MCF 10A (cell line): ENCODE measurements at regions not wholly inside any gene's neighbourhood (a gene's known extent, or its start where the extent isn't known, plus 50 kb on each side); places are given as distances from the start of the nearest gene placed in this dataset.

Experiments
- BruUV-seq: library from RNA; stranded (reverse); fragments of 400-500 nt; replicated peaks from 2 replicates; lab custom pipeline; 2021; lab: Mats Ljungman, UMichigan
- CTCF ChIA-PET: fragments of 300-600 bp; sonication (Branson Sonifier 250); formaldehyde crosslinking; extraction: SDS; loops from one replicate; lab custom pipeline; 2021; ENCODE audit warnings: antibody characterized with exemption, inconsistent platforms; lab: Yijun Ruan, JAX
- POLR2A ChIA-PET: fragments of 300-600, 350-650 bp; sonication (Branson Sonifier 250); formaldehyde crosslinking; extraction: SDS; loops from one replicate; lab custom pipeline; 2020; ENCODE audit warnings: antibody characterized with exemption, inconsistent platforms; lab: Yijun Ruan, JAX
- DNase-seq: peaks from one replicate; pipeline ENCODE4 v3.0.0-alpha.2; 2018; ENCODE audit not compliant: unreplicated experiment
- H3K27ac Mint-ChIP-seq: one replicate; pipeline ENCODE4 v1.8.0; 2022; ENCODE audit warnings: mild to moderate bottlenecking, low read depth, mixed read lengths; ENCODE audit not compliant: unreplicated experiment
- H3K27me3 Mint-ChIP-seq: one replicate; pipeline ENCODE4 v1.8.0; 2022; ENCODE audit warnings: mixed read lengths; ENCODE audit not compliant: insufficient read depth, unreplicated experiment
- H3K36me3 Mint-ChIP-seq: one replicate; pipeline ENCODE4 v1.8.0; 2022; ENCODE audit warnings: mild to moderate bottlenecking, moderate library complexity, mixed read lengths; ENCODE audit not compliant: insufficient read depth, unreplicated experiment
- H3K4me1 Mint-ChIP-seq: one replicate; pipeline ENCODE4 v1.8.0; 2022; ENCODE audit warnings: mixed read lengths; ENCODE audit not compliant: insufficient read depth, unreplicated experiment
- H3K4me3 Mint-ChIP-seq: one replicate; pipeline ENCODE4 v1.8.0; 2022; ENCODE audit warnings: mild to moderate bottlenecking, moderate library complexity, mixed read lengths; ENCODE audit not compliant: unreplicated experiment
- H3K9me3 Mint-ChIP-seq: one replicate; pipeline ENCODE4 v1.8.0; 2022; ENCODE audit warnings: mixed read lengths; ENCODE audit not compliant: unreplicated experiment
- CTCF ChIP-seq: fragments of 200-600 bp; IDR thresholded peaks from one replicate; pipeline ENCODE4 v1.8.0; 2022; ENCODE audit warnings: antibody characterized with exemption, mild to moderate bottlenecking; ENCODE audit not compliant: unreplicated experiment
- intact Hi-C: fragments of 100-400 bp; cut with micrococcal nuclease; formaldehyde crosslinking; loops from 2 replicates; pipeline ENCODE4 v1.14.1; 2022

- POLR2A ChIA-PET: interaction anchor here (0.6 kb wide), 1 partner anchor 69 kb away, joined by 4 read pairs; no protein-coding TSS in a partner anchor
- intact Hi-C loops: no loop called here
- H3K27me3 Mint-ChIP-seq: no peaks in the 10 kb centered on the region
- no peak overlapping the region for H3K27ac Mint-ChIP-seq
- peak; percentile 48 for DNase-seq
- BruUV-seq: no TSS peak
- CTCF ChIA-PET: no interaction called here
- no peaks in the 10 kb centered on the region for H3K9me3 Mint-ChIP-seq
- H3K4me3 Mint-ChIP-seq: no peak overlapping the region
- no peaks in the 10 kb centered on the region for H3K4me1 Mint-ChIP-seq
- H3K36me3 Mint-ChIP-seq: no peaks in the 10 kb centered on the region
- TF ChIP-seq CTCF: no peak
These were observed 1161.4 kb downstream of the OTOL1 start for GRCh38 chr3:162658003-162658402.

GRCh38 chr3:162665684-162666391 is 1169.2 kb downstream of the OTOL1 start:
- Mint-ChIP-seq H3K27me3 (no peaks in the 10 kb centered on the region), H3K9me3 (no peaks in the 10 kb centered on the region), H3K4me1 (peaks cover 11% of the 10 kb centered on the region), H3K27ac (no peak overlapping the region), H3K4me3 (no peak overlapping the region), H3K36me3 (no peaks in the 10 kb centered on the region)
- no TSS peak for BruUV-seq
- no peak for TF ChIP-seq CTCF
- intact Hi-C loops: no loop called here
- ChIA-PET CTCF (interaction anchor here (0.7 kb wide), 1 partner anchor 150 kb away, joined by 3 read pairs; no protein-coding TSS in a partner anchor), POLR2A (no interaction called here)
- no peak for DNase-seq

GRCh38 chr3:162666835-162667234 is 1170.2 kb downstream of the OTOL1 start:
- no peak for TF ChIP-seq CTCF
- Mint-ChIP-seq H3K9me3 (no peaks in the 10 kb centered on the region), H3K36me3 (no peaks in the 10 kb centered on the region), H3K27me3 (no peaks in the 10 kb centered on the region), H3K4me1 (peaks cover 16% of the 10 kb centered on the region), H3K27ac (no peak overlapping the region), H3K4me3 (no peak overlapping the region)
- CTCF ChIA-PET: no interaction called here
- DNase-seq: no peak
- POLR2A ChIA-PET: no interaction called here
- intact Hi-C loops: no loop called here
- no TSS peak for BruUV-seq

- ChIA-PET POLR2A (no interaction called here), CTCF (no interaction called here)
- Mint-ChIP-seq H3K27ac (no peak overlapping the region), H3K4me3 (no peak overlapping the region), H3K9me3 (no peaks in the 10 kb centered on the region), H3K27me3 (no peaks in the 10 kb centered on the region), H3K36me3 (no peaks in the 10 kb centered on the region), H3K4me1 (peaks cover 10% of the 10 kb centered on the region)
- BruUV-seq: no TSS peak
- DNase-seq: no peak
- intact Hi-C loops: no loop called here
- no peak for TF ChIP-seq CTCF
These were observed 1173.6 kb downstream of the OTOL1 start for GRCh38 chr3:162670181-162670580.
